Liver (tissue), 8 donors: ENCODE measurements at regions not wholly inside any gene's neighbourhood (a gene's known extent, or its start where the extent isn't known, plus 50 kb on each side); places are given as distances from the start of the nearest gene placed in this dataset.
A peak's percentile ranks its signal among the peaks of the same experiment; 100 is the strongest.

Experiments used
- DNase-seq: peaks from one replicate; pipeline ENCODE4 v3.0.0-alpha.2; 2017; ENCODE audit warnings: low spot score
- H3K27ac ChIP-seq, 2 donors: one replicate each; pipeline ENCODE4 v1.7.0; 2013; ENCODE audit warnings: inconsistent platforms in 2 of 2, low read length in 2 of 2, control low read depth in 1 of 2, low read depth in 1 of 2, mild to moderate bottlenecking in 1 of 2
- H3K27me3 ChIP-seq, 4 donors: one replicate each; pipeline versions ENCODE4 v1.6.1 to v1.7.0; 2013; ENCODE audit warnings: low read length in 3 of 4, inconsistent platforms in 1 of 4, mild to moderate bottlenecking in 1 of 4, moderate library complexity in 1 of 4; ENCODE audit not compliant: control insufficient read depth in 4 of 4, insufficient read depth in 4 of 4
- H3K36me3 ChIP-seq, 4 donors: one replicate each; pipeline versions ENCODE4 v1.6.1 to v1.7.0; 2013; ENCODE audit warnings: low read length in 3 of 4, mild to moderate bottlenecking in 3 of 4, low read depth in 1 of 4, moderate library complexity in 1 of 4; ENCODE audit not compliant: control insufficient read depth in 4 of 4, insufficient read depth in 3 of 4
- H3K4me1 ChIP-seq, 4 donors: one replicate each; pipeline versions ENCODE4 v1.6.1 to v1.7.0; 2013; ENCODE audit warnings: low read length in 3 of 4, mild to moderate bottlenecking in 3 of 4, moderate library complexity in 1 of 4; ENCODE audit not compliant: control insufficient read depth in 4 of 4, insufficient read depth in 4 of 4
- H3K4me3 ChIP-seq, 3 donors: one replicate each; pipeline versions ENCODE4 v1.6.1 to v1.7.0; 2013; ENCODE audit warnings: low read length in 3 of 3, control low read depth in 1 of 3, low read depth in 1 of 3, mild to moderate bottlenecking in 1 of 3
- H3K9ac ChIP-seq, 2 donors: one replicate each; pipeline ENCODE4 v1.7.0; 2013; ENCODE audit warnings: low read length in 2 of 2, mild to moderate bottlenecking in 2 of 2, moderate library complexity in 2 of 2, control low read depth in 1 of 2, low read depth in 1 of 2
- H3K9me3 ChIP-seq, 4 donors: one replicate each; pipeline versions ENCODE4 v1.6.1 to v1.7.0; 2013; ENCODE audit warnings: low read length in 3 of 4; ENCODE audit not compliant: control insufficient read depth in 4 of 4
- EGR1 ChIP-seq, 2 donors: IDR thresholded peaks; 2 replicates each; pipeline ENCODE4 v1.6.1; 2016 to 2018; ENCODE audit warnings: antibody characterized with exemption in 2 of 2, low read depth in 2 of 2
- FOXA1 ChIP-seq: IDR thresholded peaks from 2 replicates; pipeline ENCODE4 v1.6.1; 2016; ENCODE audit warnings: antibody characterized with exemption
- FOXA2 ChIP-seq: IDR thresholded peaks from 2 replicates; pipeline ENCODE4 v1.6.1; 2016; ENCODE audit warnings: antibody characterized with exemption
- GABPA ChIP-seq, 2 donors: IDR thresholded peaks in 1 of 2; conservative IDR thresholded peaks in 1 of 2; 2 replicates each; pipeline ENCODE4 v1.6.1; 2016; ENCODE audit warnings: antibody characterized with exemption in 2 of 2, mild to moderate bottlenecking in 1 of 2, moderate library complexity in 1 of 2
- HNF4A ChIP-seq, 2 donors: conservative IDR thresholded peaks; 2 replicates each; pipeline ENCODE4 v1.6.1; 2016; ENCODE audit warnings: antibody characterized with exemption in 2 of 2, mild to moderate bottlenecking in 2 of 2
- HNF4G ChIP-seq: IDR thresholded peaks from 2 replicates; pipeline ENCODE4 v1.6.1; 2016; ENCODE audit warnings: antibody characterized with exemption
- JUND ChIP-seq, 2 donors: IDR thresholded peaks; 2 replicates each; pipeline ENCODE4 v1.6.1; 2016; ENCODE audit warnings: antibody characterized with exemption in 2 of 2
- NR2F2 ChIP-seq: IDR thresholded peaks from 2 replicates; pipeline ENCODE4 v1.6.1; 2016; ENCODE audit warnings: antibody characterized with exemption
- RAD21 ChIP-seq, 2 donors: IDR thresholded peaks; 2 replicates each; pipeline ENCODE4 v1.6.1; 2016; ENCODE audit warnings: antibody characterized with exemption in 2 of 2, mild to moderate bottlenecking in 2 of 2
- RXRA ChIP-seq, 2 donors: IDR thresholded peaks; 2 replicates each; pipeline ENCODE4 v1.6.1; 2017 to 2018; ENCODE audit warnings: antibody characterized with exemption in 2 of 2, mild to moderate bottlenecking in 1 of 2
- SP1 ChIP-seq: IDR thresholded peaks from 2 replicates; pipeline ENCODE4 v1.6.1; 2018; ENCODE audit warnings: antibody characterized with exemption, mild to moderate bottlenecking
- TAF1 ChIP-seq: conservative IDR thresholded peaks from 2 replicates; pipeline ENCODE4 v1.6.1; 2016; ENCODE audit warnings: antibody characterized with exemption, mild to moderate bottlenecking
- YY1 ChIP-seq: IDR thresholded peaks from 2 replicates; pipeline ENCODE4 v1.6.1; 2016; ENCODE audit warnings: antibody characterized with exemption, mild to moderate bottlenecking
- WGBS: extraction: QIAGEN DNeasy Blood & Tissue Kit; methylation state at CpG from one replicate; pipeline ENCODE4 v1.1.7; 2013; 5-methylcytosine and 5-hydroxymethylcytosine counted together
- TF ChIP-seq, protein P1 (sequence below): fragments of 150-350 bp; IDR thresholded peaks from 2 replicates; pipeline ENCODE4 v1.5.1; 2017; ENCODE audit warnings: improper control_type of control experiment, low read depth, low read length; ENCODE audit not compliant: missing input control
- TF ChIP-seq, protein P2 (sequence below): IDR thresholded peaks from 2 replicates; pipeline ENCODE4 v1.6.1; 2016; ENCODE audit warnings: antibody characterized with exemption
- TF ChIP-seq, protein P3 (sequence below): IDR thresholded peaks from 2 replicates; pipeline ENCODE4 v1.6.1; 2016; ENCODE audit warnings: antibody characterized with exemption
- TF ChIP-seq, protein P4 (sequence below): IDR thresholded peaks from 2 replicates; pipeline ENCODE4 v1.6.1; 2016; ENCODE audit warnings: antibody characterized with exemption
- TF ChIP-seq, protein P5 (sequence below): IDR thresholded peaks from 2 replicates; pipeline ENCODE4 v1.6.1; 2016; ENCODE audit warnings: antibody characterized with exemption, mild to moderate bottlenecking
- donor health status: healthy.
- donor health status: healthy.
- donor health status: healthy.
- donor health status: healthy.
- donor health status: healthy.

DNA sequence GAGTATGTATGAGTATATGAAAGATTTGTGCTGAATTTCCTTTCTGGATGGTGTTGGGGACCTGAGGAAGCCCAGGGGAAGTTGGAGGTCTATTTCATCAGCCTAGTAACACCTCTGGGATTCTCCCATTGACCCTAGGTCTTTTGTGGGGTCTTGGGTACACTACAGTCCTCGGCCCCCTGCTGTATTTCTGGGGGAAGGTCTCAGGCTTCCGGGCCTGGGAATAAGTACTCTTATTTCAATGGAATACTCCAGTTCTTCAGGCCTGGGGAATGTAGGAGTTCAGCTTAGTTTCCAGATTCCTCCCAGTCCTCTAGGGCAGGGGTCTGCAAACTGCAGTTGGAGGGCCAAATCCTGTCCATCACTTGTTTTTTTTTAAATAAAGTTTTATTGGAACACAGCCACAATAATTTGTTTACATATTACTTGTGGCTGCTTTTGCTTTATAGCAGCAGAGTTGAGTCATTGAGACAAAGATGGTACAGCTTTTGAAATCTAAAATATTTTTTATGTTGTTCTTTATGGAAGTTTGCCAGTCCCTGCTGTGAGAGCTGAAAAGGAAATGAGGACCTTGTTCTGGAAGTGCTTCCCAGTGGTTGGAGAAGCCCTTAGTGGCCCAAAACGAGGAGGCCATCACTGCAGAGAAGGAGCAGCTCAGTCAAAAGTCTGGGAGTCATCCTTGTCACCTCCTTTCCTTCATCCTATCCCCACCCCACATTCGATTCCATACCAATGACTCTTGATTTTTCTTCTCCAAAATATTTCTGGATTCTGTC, 142.5 kb upstream of the HS3ST2 start:
- WGBS = 67% methylated on average over 4 of the region's 4 CpGs
- Histone ChIP-seq H3K27ac (no peak overlapping the region), H3K9ac (no peak overlapping the region), H3K4me3 (no peak overlapping the region), H3K27me3 (peaks cover 0 to 16% (median 3%) of the 10 kb centered on the region in 4 donors), H3K4me1 (no peaks in the 10 kb centered on the region), H3K36me3 (no peaks in the 10 kb centered on the region), H3K9me3 (peaks cover 0 to 3% (median 0%) of the 10 kb centered on the region in 4 donors)
- TF ChIP-seq JUND (IDR thresholded peaks at IDR 0.05) = no peak
- TF ChIP-seq FOXA2 = no peak
- TF ChIP-seq GABPA (IDR thresholded peaks at IDR 0.05 in 1 of 2, conservative IDR thresholded peaks at IDR 0.05 in 1 of 2) = no peak
- TF ChIP-seq, protein P1, sequence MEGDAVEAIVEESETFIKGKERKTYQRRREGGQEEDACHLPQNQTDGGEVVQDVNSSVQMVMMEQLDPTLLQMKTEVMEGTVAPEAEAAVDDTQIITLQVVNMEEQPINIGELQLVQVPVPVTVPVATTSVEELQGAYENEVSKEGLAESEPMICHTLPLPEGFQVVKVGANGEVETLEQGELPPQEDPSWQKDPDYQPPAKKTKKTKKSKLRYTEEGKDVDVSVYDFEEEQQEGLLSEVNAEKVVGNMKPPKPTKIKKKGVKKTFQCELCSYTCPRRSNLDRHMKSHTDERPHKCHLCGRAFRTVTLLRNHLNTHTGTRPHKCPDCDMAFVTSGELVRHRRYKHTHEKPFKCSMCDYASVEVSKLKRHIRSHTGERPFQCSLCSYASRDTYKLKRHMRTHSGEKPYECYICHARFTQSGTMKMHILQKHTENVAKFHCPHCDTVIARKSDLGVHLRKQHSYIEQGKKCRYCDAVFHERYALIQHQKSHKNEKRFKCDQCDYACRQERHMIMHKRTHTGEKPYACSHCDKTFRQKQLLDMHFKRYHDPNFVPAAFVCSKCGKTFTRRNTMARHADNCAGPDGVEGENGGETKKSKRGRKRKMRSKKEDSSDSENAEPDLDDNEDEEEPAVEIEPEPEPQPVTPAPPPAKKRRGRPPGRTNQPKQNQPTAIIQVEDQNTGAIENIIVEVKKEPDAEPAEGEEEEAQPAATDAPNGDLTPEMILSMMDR = no peak
- no peak for TF ChIP-seq RXRA (IDR thresholded peaks at IDR 0.05)
- TF ChIP-seq, protein P2, sequence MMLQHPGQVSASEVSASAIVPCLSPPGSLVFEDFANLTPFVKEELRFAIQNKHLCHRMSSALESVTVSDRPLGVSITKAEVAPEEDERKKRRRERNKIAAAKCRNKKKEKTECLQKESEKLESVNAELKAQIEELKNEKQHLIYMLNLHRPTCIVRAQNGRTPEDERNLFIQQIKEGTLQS = no peak
- no peak for TF ChIP-seq FOXA1
- TF ChIP-seq NR2F2 = no peak
- TF ChIP-seq, protein P3, sequence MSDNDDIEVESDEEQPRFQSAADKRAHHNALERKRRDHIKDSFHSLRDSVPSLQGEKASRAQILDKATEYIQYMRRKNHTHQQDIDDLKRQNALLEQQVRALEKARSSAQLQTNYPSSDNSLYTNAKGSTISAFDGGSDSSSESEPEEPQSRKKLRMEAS = no peak
- no peak for TF ChIP-seq TAF1
- TF ChIP-seq HNF4G = no peak
- TF ChIP-seq RAD21 (IDR thresholded peaks at IDR 0.05) = no peak
- peak; percentile 24 for DNase-seq

DNA sequence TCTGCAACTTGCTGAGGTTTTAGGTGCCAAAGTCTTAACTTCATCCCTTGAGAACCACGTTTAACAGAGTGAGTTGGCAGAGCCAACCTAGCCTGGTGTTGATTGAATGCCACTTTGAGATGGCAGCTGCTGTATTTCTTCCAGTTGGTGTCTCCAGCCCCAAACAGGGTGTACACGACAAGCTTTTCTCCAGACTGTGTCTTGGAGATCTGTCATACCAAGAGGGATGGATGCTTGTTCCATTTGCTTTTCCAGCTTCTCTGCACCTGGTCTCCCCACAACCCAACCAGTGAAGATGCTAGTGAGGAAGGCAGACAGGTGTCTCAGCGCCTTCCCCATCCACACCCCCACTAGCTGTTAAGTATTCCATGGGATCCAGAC, 141.1 kb upstream of the HS3ST2 start:
- H3K27ac ChIP-seq = no peak overlapping the region
- H3K27me3 ChIP-seq = peaks cover 0 to 21% (median 3%) of the 10 kb centered on the region in 4 donors
- 70% methylated on average over 3 of the region's 3 CpGs for WGBS
- no peak overlapping the region for H3K4me3 ChIP-seq
- no peaks in the 10 kb centered on the region for H3K4me1 ChIP-seq
- no peaks in the 10 kb centered on the region for H3K36me3 ChIP-seq
- peaks cover 0 to 3% (median 0%) of the 10 kb centered on the region in 4 donors for H3K9me3 ChIP-seq
- DNase-seq = peak; percentile 30
- no peak overlapping the region for H3K9ac ChIP-seq
- TF ChIP-seq YY1 (no peak), NR2F2 (no peak), RAD21 (IDR thresholded peaks at IDR 0.05) (no peak), HNF4G (no peak), TAF1 (no peak), JUND (IDR thresholded peaks at IDR 0.05) (no peak), FOXA2 (no peak), FOXA1 (no peak), EGR1 (IDR thresholded peaks at IDR 0.05; ENCODE audit: low read depth in 2 of 2) (no peak), HNF4A (conservative IDR thresholded peaks at IDR 0.05) (no peak), RXRA (IDR thresholded peaks at IDR 0.05) (no peak), SP1 (no peak), GABPA (IDR thresholded peaks at IDR 0.05 in 1 of 2, conservative IDR thresholded peaks at IDR 0.05 in 1 of 2) (no peak)
- TF ChIP-seq, protein P2 = no peak
- TF ChIP-seq, protein P1 = no peak
- TF ChIP-seq, protein P4, sequence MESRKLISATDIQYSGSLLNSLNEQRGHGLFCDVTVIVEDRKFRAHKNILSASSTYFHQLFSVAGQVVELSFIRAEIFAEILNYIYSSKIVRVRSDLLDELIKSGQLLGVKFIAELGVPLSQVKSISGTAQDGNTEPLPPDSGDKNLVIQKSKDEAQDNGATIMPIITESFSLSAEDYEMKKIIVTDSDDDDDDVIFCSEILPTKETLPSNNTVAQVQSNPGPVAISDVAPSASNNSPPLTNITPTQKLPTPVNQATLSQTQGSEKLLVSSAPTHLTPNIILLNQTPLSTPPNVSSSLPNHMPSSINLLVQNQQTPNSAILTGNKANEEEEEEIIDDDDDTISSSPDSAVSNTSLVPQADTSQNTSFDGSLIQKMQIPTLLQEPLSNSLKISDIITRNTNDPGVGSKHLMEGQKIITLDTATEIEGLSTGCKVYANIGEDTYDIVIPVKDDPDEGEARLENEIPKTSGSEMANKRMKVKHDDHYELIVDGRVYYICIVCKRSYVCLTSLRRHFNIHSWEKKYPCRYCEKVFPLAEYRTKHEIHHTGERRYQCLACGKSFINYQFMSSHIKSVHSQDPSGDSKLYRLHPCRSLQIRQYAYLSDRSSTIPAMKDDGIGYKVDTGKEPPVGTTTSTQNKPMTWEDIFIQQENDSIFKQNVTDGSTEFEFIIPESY = no peak
- TF ChIP-seq, protein P5, sequence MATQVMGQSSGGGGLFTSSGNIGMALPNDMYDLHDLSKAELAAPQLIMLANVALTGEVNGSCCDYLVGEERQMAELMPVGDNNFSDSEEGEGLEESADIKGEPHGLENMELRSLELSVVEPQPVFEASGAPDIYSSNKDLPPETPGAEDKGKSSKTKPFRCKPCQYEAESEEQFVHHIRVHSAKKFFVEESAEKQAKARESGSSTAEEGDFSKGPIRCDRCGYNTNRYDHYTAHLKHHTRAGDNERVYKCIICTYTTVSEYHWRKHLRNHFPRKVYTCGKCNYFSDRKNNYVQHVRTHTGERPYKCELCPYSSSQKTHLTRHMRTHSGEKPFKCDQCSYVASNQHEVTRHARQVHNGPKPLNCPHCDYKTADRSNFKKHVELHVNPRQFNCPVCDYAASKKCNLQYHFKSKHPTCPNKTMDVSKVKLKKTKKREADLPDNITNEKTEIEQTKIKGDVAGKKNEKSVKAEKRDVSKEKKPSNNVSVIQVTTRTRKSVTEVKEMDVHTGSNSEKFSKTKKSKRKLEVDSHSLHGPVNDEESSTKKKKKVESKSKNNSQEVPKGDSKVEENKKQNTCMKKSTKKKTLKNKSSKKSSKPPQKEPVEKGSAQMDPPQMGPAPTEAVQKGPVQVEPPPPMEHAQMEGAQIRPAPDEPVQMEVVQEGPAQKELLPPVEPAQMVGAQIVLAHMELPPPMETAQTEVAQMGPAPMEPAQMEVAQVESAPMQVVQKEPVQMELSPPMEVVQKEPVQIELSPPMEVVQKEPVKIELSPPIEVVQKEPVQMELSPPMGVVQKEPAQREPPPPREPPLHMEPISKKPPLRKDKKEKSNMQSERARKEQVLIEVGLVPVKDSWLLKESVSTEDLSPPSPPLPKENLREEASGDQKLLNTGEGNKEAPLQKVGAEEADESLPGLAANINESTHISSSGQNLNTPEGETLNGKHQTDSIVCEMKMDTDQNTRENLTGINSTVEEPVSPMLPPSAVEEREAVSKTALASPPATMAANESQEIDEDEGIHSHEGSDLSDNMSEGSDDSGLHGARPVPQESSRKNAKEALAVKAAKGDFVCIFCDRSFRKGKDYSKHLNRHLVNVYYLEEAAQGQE = no peak
- TF ChIP-seq, protein P3 = no peak
